Esophagus muscularis mucosa (tissue), 3 donors: ENCODE measurements at regions not wholly inside any gene's neighbourhood (a gene's known extent, or its start where the extent isn't known, plus 50 kb on each side); places are given as distances from the start of the nearest gene placed in this dataset.

Experiments
- CTCF ChIP-seq, 3 experiments: fragments of 200-600 bp in 2 of 3; fragments of 450-650 bp in 1 of 3; sonication (generic) in 2 of 3; IDR thresholded peaks; one replicate each; pipeline ENCODE4 v1.5.1; 2017 to 2019; ENCODE audit warnings: antibody characterized with exemption in 3 of 3, mild to moderate bottlenecking in 2 of 3, moderate library complexity in 1 of 3
- POLR2A ChIP-seq: fragments of 450-650 bp; IDR thresholded peaks from one replicate; pipeline ENCODE4 v1.6.1; 2017; ENCODE audit warnings: antibody characterized with exemption, moderate library complexity, mild to moderate bottlenecking, low read depth

GRCh38 chr3:66574091-66574490 is 73.3 kb upstream of the LRIG1 start:
- TF ChIP-seq CTCF (IDR thresholded peaks at IDR 0.05) (no peak), POLR2A (no peak)
